Stimulated activated naive B cell treated with anti-CD40 and anti-IgM and Interleukin-4, amounts not matched to agents 10 μg/mL and 1 μg/mL and 100 μg/mL, for 72 hours (primary cell): ENCODE measurements at regions not wholly inside any gene's neighbourhood (a gene's known extent, or its start where the extent isn't known, plus 50 kb on each side); places are given as distances from the start of the nearest gene placed in this dataset.
"Not testable (repeated sequence)": the region's sequence is repeated elsewhere in the genome, so short reads cannot be mapped to it uniquely, and the experiment has no call there.

Experiments
- ATAC-seq, 2 donors: fragments of 150-1000 bp; cut with Tn5 transposase; replicated peaks; 2 replicates each; pipeline ENCODE4 v1.10.0; 2021; ENCODE audit warnings: moderate library complexity in 1 of 2
- DNase-seq: peaks from one replicate; pipeline ENCODE4 v3.0.0; 2021
- H3K27ac Mint-ChIP-seq: one replicate; pipeline ENCODE4 v1.8.0; 2022; ENCODE audit warnings: mild to moderate bottlenecking, mixed read lengths
- H3K27me3 Mint-ChIP-seq, 2 donors: one replicate each; pipeline ENCODE4 v1.8.0; 2022; ENCODE audit warnings: mixed read lengths in 2 of 2
- H3K36me3 Mint-ChIP-seq, 2 donors: one replicate each; pipeline ENCODE4 v1.8.0; 2022; ENCODE audit warnings: mixed read lengths in 2 of 2, mild to moderate bottlenecking in 1 of 2
- H3K4me1 Mint-ChIP-seq, 2 donors: one replicate each; pipeline ENCODE4 v1.8.0; 2022; ENCODE audit warnings: mixed read lengths in 2 of 2, mild to moderate bottlenecking in 1 of 2
- H3K4me3 Mint-ChIP-seq, 2 donors: one replicate each; pipeline ENCODE4 v1.8.0; 2022; ENCODE audit warnings: mild to moderate bottlenecking in 2 of 2, mixed read lengths in 2 of 2, moderate library complexity in 1 of 2
- H3K9me3 Mint-ChIP-seq, 2 donors: one replicate each; pipeline ENCODE4 v1.8.0; 2022; ENCODE audit warnings: mixed read lengths in 2 of 2, mild to moderate bottlenecking in 1 of 2

- Mint-ChIP-seq H3K4me1 (no peaks in the 10 kb centered on the region), H3K27me3 (no peaks in the 10 kb centered on the region), H3K9me3 (peaks cover 0 to 2% of the 10 kb centered on the region in 2 donors), H3K36me3 (no peaks in the 10 kb centered on the region), H3K27ac (no peak overlapping the region), H3K4me3 (no peak overlapping the region)
- ATAC-seq (no peak), DNase-seq (no peak)
Measured at GRCh38 chrX:145881175-145881995, 63.8 kb downstream of the SLITRK2 start.

GRCh38 chrX:145886469-145886868 lies 68.8 kb downstream of the SLITRK2 start:
- H3K36me3 Mint-ChIP-seq = no peaks in the 10 kb centered on the region
- H3K27ac Mint-ChIP-seq = no peak overlapping the region
- no peaks in the 10 kb centered on the region for H3K4me1 Mint-ChIP-seq
- no peaks in the 10 kb centered on the region for H3K27me3 Mint-ChIP-seq
- H3K9me3 Mint-ChIP-seq = peaks cover 3% of the 10 kb centered on the region in 2 donors
- DNase-seq = no peak
- H3K4me3 Mint-ChIP-seq = no peak overlapping the region
- ATAC-seq = no peak

- H3K36me3 Mint-ChIP-seq = no peaks in the 10 kb centered on the region
- no peak for ATAC-seq
- no peak for DNase-seq
- H3K4me1 Mint-ChIP-seq = no peaks in the 10 kb centered on the region
- no peak overlapping the region for H3K27ac Mint-ChIP-seq
- no peaks in the 10 kb centered on the region for H3K27me3 Mint-ChIP-seq
- H3K9me3 Mint-ChIP-seq = peaks cover 2 to 4% of the 10 kb centered on the region in 2 donors
- no peak overlapping the region for H3K4me3 Mint-ChIP-seq
Measured at GRCh38 chrX:145910017-145910416, 92.4 kb downstream of the SLITRK2 start.

GRCh38 chrX:145919400-145919799 lies 101.8 kb downstream of the SLITRK2 start:
- Mint-ChIP-seq H3K4me3 (no peak overlapping the region), H3K9me3 (peaks cover 2 to 4% of the 10 kb centered on the region in 2 donors), H3K36me3 (no peaks in the 10 kb centered on the region), H3K4me1 (no peaks in the 10 kb centered on the region), H3K27me3 (no peaks in the 10 kb centered on the region), H3K27ac (no peak overlapping the region)
- ATAC-seq (no peak), DNase-seq (no peak)

- no peak overlapping the region for H3K4me3 Mint-ChIP-seq
- no peak overlapping the region for H3K27ac Mint-ChIP-seq
- ATAC-seq (no peak), DNase-seq (no peak)
- H3K9me3 Mint-ChIP-seq = peaks cover 4 to 6% of the 10 kb centered on the region in 2 donors
- H3K27me3 Mint-ChIP-seq = no peaks in the 10 kb centered on the region
- no peaks in the 10 kb centered on the region for H3K36me3 Mint-ChIP-seq
- H3K4me1 Mint-ChIP-seq = no peaks in the 10 kb centered on the region
Measured at GRCh38 chrX:145923376-145923775, 105.7 kb downstream of the SLITRK2 start.

- no peaks in the 10 kb centered on the region for H3K4me1 Mint-ChIP-seq
- H3K27me3 Mint-ChIP-seq = no peaks in the 10 kb centered on the region
- no peaks in the 10 kb centered on the region for H3K36me3 Mint-ChIP-seq
- no peak overlapping the region for H3K27ac Mint-ChIP-seq
- H3K4me3 Mint-ChIP-seq = no peak overlapping the region
- peaks cover 0 to 5% of the 10 kb centered on the region in 2 donors for H3K9me3 Mint-ChIP-seq
- no peak for DNase-seq
- no peak for ATAC-seq
Measured at GRCh38 chrX:145936769-145937168, 119.1 kb downstream of the SLITRK2 start.

GRCh38 chrX:145949056-145949455 lies 131.4 kb downstream of the SLITRK2 start:
- ATAC-seq (no peak), DNase-seq (no peak)
- peaks cover 6 to 8% of the 10 kb centered on the region in 2 donors for H3K9me3 Mint-ChIP-seq
- H3K4me3 Mint-ChIP-seq = no peak overlapping the region
- H3K4me1 Mint-ChIP-seq = no peaks in the 10 kb centered on the region
- no peaks in the 10 kb centered on the region for H3K27me3 Mint-ChIP-seq
- no peak overlapping the region for H3K27ac Mint-ChIP-seq
- no peaks in the 10 kb centered on the region for H3K36me3 Mint-ChIP-seq

- Mint-ChIP-seq H3K4me3 (no peak overlapping the region), H3K27ac (no peak overlapping the region), H3K36me3 (no peaks in the 10 kb centered on the region), H3K4me1 (no peaks in the 10 kb centered on the region), H3K9me3 (peaks cover 6 to 8% of the 10 kb centered on the region in 2 donors), H3K27me3 (no peaks in the 10 kb centered on the region)
- ATAC-seq = no peak
- DNase-seq = no peak
Measured at GRCh38 chrX:145953628-145954027, 136.0 kb downstream of the SLITRK2 start.

GRCh38 chrX:145990051-145990450 lies 172.4 kb downstream of the SLITRK2 start:
- Mint-ChIP-seq H3K36me3 (no peaks in the 10 kb centered on the region), H3K27ac (no peak overlapping the region), H3K9me3 (peaks cover 14 to 16% of the 10 kb centered on the region in 2 donors), H3K4me3 (no peak overlapping the region), H3K4me1 (no peaks in the 10 kb centered on the region), H3K27me3 (no peaks in the 10 kb centered on the region)
- no peak for DNase-seq
- ATAC-seq = no peak

GRCh38 chrX:146006637-146007036 lies 189.0 kb downstream of the SLITRK2 start:
- no peaks in the 10 kb centered on the region for H3K27me3 Mint-ChIP-seq
- DNase-seq = no peak
- no peaks in the 10 kb centered on the region for H3K4me1 Mint-ChIP-seq
- no peaks in the 10 kb centered on the region for H3K9me3 Mint-ChIP-seq
- ATAC-seq = no peak
- no peak overlapping the region for H3K4me3 Mint-ChIP-seq
- no peaks in the 10 kb centered on the region for H3K36me3 Mint-ChIP-seq
- H3K27ac Mint-ChIP-seq = no peak overlapping the region

GRCh38 chrX:146036000-146036399 lies 218.4 kb downstream of the SLITRK2 start:
- Mint-ChIP-seq H3K4me1 (no peaks in the 10 kb centered on the region), H3K9me3 (peaks cover 4 to 5% of the 10 kb centered on the region in 2 donors), H3K4me3 (no peak overlapping the region), H3K27me3 (no peaks in the 10 kb centered on the region), H3K36me3 (no peaks in the 10 kb centered on the region), H3K27ac (no peak overlapping the region)
- DNase-seq (no peak), ATAC-seq (no peak)

GRCh38 chrX:146041741-146042140 lies 224.1 kb downstream of the SLITRK2 start:
- Mint-ChIP-seq H3K36me3 (no peaks in the 10 kb centered on the region), H3K4me3 (no peak overlapping the region), H3K27me3 (no peaks in the 10 kb centered on the region), H3K9me3 (peaks cover 3 to 6% of the 10 kb centered on the region in 2 donors), H3K4me1 (no peaks in the 10 kb centered on the region), H3K27ac (no peak overlapping the region)
- no peak for ATAC-seq
- DNase-seq = no peak

- not testable (repeated sequence) for H3K27me3 Mint-ChIP-seq, H3K27ac Mint-ChIP-seq, H3K9me3 Mint-ChIP-seq, H3K36me3 Mint-ChIP-seq, H3K4me3 Mint-ChIP-seq, DNase-seq, ATAC-seq, H3K4me1 Mint-ChIP-seq
Measured at GRCh38 chrX:146046011-146046715, 228.5 kb downstream of the SLITRK2 start.

GRCh38 chrX:146049568-146049967 lies 231.9 kb downstream of the SLITRK2 start:
- H3K4me3 Mint-ChIP-seq, H3K36me3 Mint-ChIP-seq, H3K4me1 Mint-ChIP-seq, ATAC-seq, H3K27me3 Mint-ChIP-seq, H3K9me3 Mint-ChIP-seq, DNase-seq, H3K27ac Mint-ChIP-seq: not testable (repeated sequence)

- no peak overlapping the region for H3K27ac Mint-ChIP-seq
- peaks cover 0 to 4% of the 10 kb centered on the region in 2 donors for H3K9me3 Mint-ChIP-seq
- H3K36me3 Mint-ChIP-seq = no peaks in the 10 kb centered on the region
- H3K4me1 Mint-ChIP-seq = no peaks in the 10 kb centered on the region
- ATAC-seq (no peak), DNase-seq (no peak)
- H3K27me3 Mint-ChIP-seq = no peaks in the 10 kb centered on the region
- H3K4me3 Mint-ChIP-seq = no peak overlapping the region
Measured at GRCh38 chrX:146054311-146054710, 236.7 kb downstream of the SLITRK2 start.
